ENCODE measurements at regions not wholly inside any gene's neighbourhood (a gene's known extent, or its start where the extent isn't known, plus 50 kb on each side); places are given as distances from the start of the nearest gene placed in this dataset.

- Histone ChIP-seq H3K4me3 (replicated peaks in 1 of 2; ENCODE audit: low read depth in 1 of 2, low read length in 2 of 2) (no peak overlapping the region), H3K4me2 (ENCODE audit: low read length) (no peak overlapping the region), H3K9ac (ENCODE audit: low read length) (no peak overlapping the region), H4K20me1 (ENCODE audit: insufficient read depth) (no peaks in the 10 kb centered on the region), H3K9me2 (ENCODE audit: insufficient read depth) (no peaks in the 10 kb centered on the region), H2AFZ (ENCODE audit: low read depth, low read length, poor library complexity, severe bottlenecking) (no peak overlapping the region), H3K4me1 (ENCODE audit: control insufficient read depth in 1 of 2, insufficient read depth in 2 of 2, low read length in 2 of 2) (peaks cover 0 to 3% of the 10 kb centered on the region in 2 experiments; a peak in 1 of 4 replicates), H3K9me3 (ENCODE audit: control insufficient read depth in 1 of 2, insufficient read depth in 1 of 2, low read depth in 1 of 2, low read length in 2 of 2) (no peaks in the 10 kb centered on the region), H3K27ac (ENCODE audit: low read depth, low read length) (no peak overlapping the region), H3K36me3 (ENCODE audit: control insufficient read depth in 1 of 2, insufficient read depth in 2 of 2, low read length in 2 of 2) (no peaks in the 10 kb centered on the region), H3K79me2 (ENCODE audit: insufficient read depth, low read length) (no peaks in the 10 kb centered on the region), H3K27me3 (ENCODE audit: insufficient read depth, low read length) (no peaks in the 10 kb centered on the region)
- ChIA-PET CTCF (interaction anchor here (1.2 to 2.1 kb wide), 3 partner anchors 8 to 282 kb away, joined by 4 to 5 read pairs (median 5); no protein-coding TSS in a partner anchor), RAD21 (ENCODE audit: low non-redundant PET in 1 of 2, low total read pairs in 2 of 2, uncharacterized antibody in 2 of 2, unreplicated experiment in 2 of 2) (no interaction called here), POLR2A (no interaction called here)
- no TSS peak for BruUV-seq (replicated peaks)
- TF ChIP-seq CTCF (IDR thresholded peaks at IDR 0.05 in 2 of 3, conservative IDR thresholded peaks at IDR 0.05 in 1 of 3; ENCODE audit: borderline replicate concordance in 1 of 3, insufficient read depth in 1 of 3, low read depth in 2 of 3, low read length in 2 of 3) (no peak), EZH2phosphoT487 (IDR thresholded peaks at IDR 0.05; ENCODE audit: borderline replicate concordance) (no peak), ATF3 (IDR thresholded peaks at IDR 0.05) (no peak), JUND (IDR thresholded peaks at IDR 0.05) (no peak), FOSL1 (IDR thresholded peaks at IDR 0.05; ENCODE audit: low read depth) (no peak), ZBTB33 (IDR thresholded peaks at IDR 0.05; ENCODE audit: extremely low read depth, insufficient replicate concordance, low read length) (no peak), SIN3A (IDR thresholded peaks at IDR 0.05; ENCODE audit: low read depth) (no peak)
- intact Hi-C loops (cut with micrococcal nuclease) = no loop called here
- ATAC-seq = no peak
- no peak for DNase-seq (ENCODE audit: low read depth, low spot score)
Measured at GRCh38 chr11:27203077-27203647, 159.9 kb downstream of the CCDC34 start.

All from HCT116 (cell line).